ENCODE measurements at regions not wholly inside any gene's neighbourhood (a gene's known extent, or its start where the extent isn't known, plus 50 kb on each side); places are given as distances from the start of the nearest gene placed in this dataset.

DNA sequence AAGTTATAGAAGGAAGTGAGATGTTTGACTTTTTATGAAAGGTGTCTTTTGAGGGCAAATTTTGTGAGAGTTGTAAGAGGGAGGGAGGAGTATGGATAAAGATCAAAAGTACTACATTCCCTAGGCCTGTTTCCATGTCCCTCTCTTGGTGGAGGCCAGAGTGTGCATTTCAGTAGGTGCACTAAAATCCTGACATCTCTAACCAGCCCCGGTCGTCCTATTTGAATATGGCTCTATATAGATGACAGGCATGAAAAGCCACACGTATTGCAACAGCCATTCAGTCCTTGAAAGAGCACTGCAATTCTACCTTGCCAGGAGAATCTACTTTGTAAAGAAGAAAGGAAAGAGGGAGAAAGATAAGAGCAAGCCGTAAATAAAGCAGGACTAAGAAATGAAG lies 510.1 kb downstream of the IRS2 start:
- H4K8ac ChIP-seq (ENCODE audit: low read depth, low read length), result no peak overlapping the region
- H3K27ac ChIP-seq (replicated peaks; ENCODE audit: low read length), result no peak overlapping the region
- no peak overlapping the region for H2AFZ ChIP-seq (ENCODE audit: low read length)
- H3K79me1 ChIP-seq (ENCODE audit: low read depth, low read length), result no peaks in the 10 kb centered on the region
- H2BK5ac ChIP-seq (ENCODE audit: low read length), result no peak overlapping the region
- H2BK15ac ChIP-seq (ENCODE audit: low read length), result no peak overlapping the region
- H3K18ac ChIP-seq (ENCODE audit: low read length), result no peak overlapping the region
- WGBS, 2 donors (ENCODE audit: extremely low coverage in 2 of 2, insufficient read length in 2 of 2, insufficient replicate concordance in 1 of 2), result no CpG with 5 or more reads among the region's 4 CpGs
- no peak overlapping the region for H3K23ac ChIP-seq (ENCODE audit: low read depth, low read length, poor library complexity)
- no peak overlapping the region for H3K4me2 ChIP-seq (ENCODE audit: insufficient read depth, low read length, poor library complexity, severe bottlenecking)
- no peak overlapping the region for H2BK120ac ChIP-seq (ENCODE audit: low read depth, low read length)
- no peaks in the 10 kb centered on the region for H3K27me3 ChIP-seq (ENCODE audit: control insufficient read depth in 3 of 3, insufficient read depth in 3 of 3, low read depth in 1 of 3, low read length in 3 of 3)
- H3K36me3 ChIP-seq (replicated peaks in 1 of 2; ENCODE audit: control insufficient read depth in 2 of 2, insufficient read depth in 2 of 2, low read length in 2 of 2), result no peaks in the 10 kb centered on the region
- no peak overlapping the region for H3K4ac ChIP-seq (ENCODE audit: low read length)
- H3K14ac ChIP-seq (ENCODE audit: low read length), result no peak overlapping the region
- peaks cover 0 to 2% of the 10 kb centered on the region in 2 donors for H3K9me3 ChIP-seq (replicated peaks in 1 of 2; ENCODE audit: control insufficient read depth in 2 of 2, insufficient read depth in 1 of 2, low read depth in 1 of 2, low read length in 2 of 2)
- no peak overlapping the region for H2AK5ac ChIP-seq (ENCODE audit: low read depth, low read length)
- no peak overlapping the region for H3K4me3 ChIP-seq (ENCODE audit: low read length in 2 of 2)
- no peak overlapping the region for H2BK12ac ChIP-seq (ENCODE audit: low read length)
- no peak for DNase-seq (ENCODE audit: low spot score)
- H3K4me1 ChIP-seq (ENCODE audit: control insufficient read depth in 2 of 2, insufficient read depth in 1 of 2, low read depth in 1 of 2, low read length in 2 of 2), result peaks cover 7 to 11% of the 10 kb centered on the region in 2 donors
- H4K91ac ChIP-seq (ENCODE audit: low read depth, low read length, poor library complexity), result no peak overlapping the region
- H3K9ac ChIP-seq (ENCODE audit: low read depth, low read length, poor library complexity), result no peak overlapping the region

- no peak overlapping the region for H3K23ac ChIP-seq (ENCODE audit: low read depth, low read length, poor library complexity)
- H2BK120ac ChIP-seq (ENCODE audit: low read depth, low read length), result no peak overlapping the region
- H3K27me3 ChIP-seq (ENCODE audit: control insufficient read depth in 3 of 3, insufficient read depth in 3 of 3, low read depth in 1 of 3, low read length in 3 of 3), result no peaks in the 10 kb centered on the region
- no peaks in the 10 kb centered on the region for H3K79me1 ChIP-seq (ENCODE audit: low read depth, low read length)
- no peak overlapping the region for H3K4me3 ChIP-seq (ENCODE audit: low read length in 2 of 2)
- H3K9ac ChIP-seq (ENCODE audit: low read depth, low read length, poor library complexity), result no peak overlapping the region
- no peak overlapping the region for H2AFZ ChIP-seq (ENCODE audit: low read length)
- H2BK12ac ChIP-seq (ENCODE audit: low read length), result no peak overlapping the region
- no CpG with 5 or more reads among the region's 5 CpGs for WGBS, 2 donors (ENCODE audit: extremely low coverage in 2 of 2, insufficient read length in 2 of 2, insufficient replicate concordance in 1 of 2)
- peaks cover 0 to 2% of the 10 kb centered on the region in 2 donors for H3K9me3 ChIP-seq (replicated peaks in 1 of 2; ENCODE audit: control insufficient read depth in 2 of 2, insufficient read depth in 1 of 2, low read depth in 1 of 2, low read length in 2 of 2)
- no peak overlapping the region for H2BK15ac ChIP-seq (ENCODE audit: low read length)
- no peak overlapping the region for H2BK5ac ChIP-seq (ENCODE audit: low read length)
- H3K36me3 ChIP-seq (replicated peaks in 1 of 2; ENCODE audit: control insufficient read depth in 2 of 2, insufficient read depth in 2 of 2, low read length in 2 of 2), result no peaks in the 10 kb centered on the region
- DNase-seq (ENCODE audit: low spot score), result no peak
- H3K14ac ChIP-seq (ENCODE audit: low read length), result no peak overlapping the region
- no peak overlapping the region for H2AK5ac ChIP-seq (ENCODE audit: low read depth, low read length)
- H3K18ac ChIP-seq (ENCODE audit: low read length), result no peak overlapping the region
- H3K27ac ChIP-seq (replicated peaks; ENCODE audit: low read length), result peak overlapping the region; percentile 70
- peaks cover 7 to 13% of the 10 kb centered on the region in 2 donors for H3K4me1 ChIP-seq (ENCODE audit: control insufficient read depth in 2 of 2, insufficient read depth in 1 of 2, low read depth in 1 of 2, low read length in 2 of 2)
- no peak overlapping the region for H4K8ac ChIP-seq (ENCODE audit: low read depth, low read length)
- H3K4ac ChIP-seq (ENCODE audit: low read length), result no peak overlapping the region
- H3K4me2 ChIP-seq (ENCODE audit: insufficient read depth, low read length, poor library complexity, severe bottlenecking), result no peak overlapping the region
- H4K91ac ChIP-seq (ENCODE audit: low read depth, low read length, poor library complexity), result no peak overlapping the region
These were observed 510.5 kb downstream of the IRS2 start for GRCh38 chr13:109275852-109276251.

GRCh38 chr13:109275139-109275745 lies 511.1 kb downstream of the IRS2 start:
- Histone ChIP-seq H2BK5ac (ENCODE audit: low read length) (no peak overlapping the region), H2BK12ac (ENCODE audit: low read length) (no peak overlapping the region), H3K4me2 (ENCODE audit: insufficient read depth, low read length, poor library complexity, severe bottlenecking) (no peak overlapping the region), H3K23ac (ENCODE audit: low read depth, low read length, poor library complexity) (no peak overlapping the region), H2AFZ (ENCODE audit: low read length) (no peak overlapping the region), H3K9me3 (replicated peaks in 1 of 2; ENCODE audit: control insufficient read depth in 2 of 2, insufficient read depth in 1 of 2, low read depth in 1 of 2, low read length in 2 of 2) (peaks cover 0 to 2% of the 10 kb centered on the region in 2 donors), H3K4me1 (ENCODE audit: control insufficient read depth in 2 of 2, insufficient read depth in 1 of 2, low read depth in 1 of 2, low read length in 2 of 2) (peaks cover 7 to 13% of the 10 kb centered on the region in 2 donors), H2BK15ac (ENCODE audit: low read length) (no peak overlapping the region), H3K4me3 (ENCODE audit: low read length in 2 of 2) (no peak overlapping the region), H3K27me3 (ENCODE audit: control insufficient read depth in 3 of 3, insufficient read depth in 3 of 3, low read depth in 1 of 3, low read length in 3 of 3) (no peaks in the 10 kb centered on the region), H3K4ac (ENCODE audit: low read length) (no peak overlapping the region), H4K8ac (ENCODE audit: low read depth, low read length) (no peak overlapping the region), H4K91ac (ENCODE audit: low read depth, low read length, poor library complexity) (no peak overlapping the region), H2BK120ac (ENCODE audit: low read depth, low read length) (no peak overlapping the region), H3K14ac (ENCODE audit: low read length) (no peak overlapping the region), H3K27ac (replicated peaks; ENCODE audit: low read length) (peak overlapping the region; percentile 70), H3K18ac (ENCODE audit: low read length) (no peak overlapping the region), H3K9ac (ENCODE audit: low read depth, low read length, poor library complexity) (no peak overlapping the region), H2AK5ac (ENCODE audit: low read depth, low read length) (no peak overlapping the region), H3K79me1 (ENCODE audit: low read depth, low read length) (no peaks in the 10 kb centered on the region), H3K36me3 (replicated peaks in 1 of 2; ENCODE audit: control insufficient read depth in 2 of 2, insufficient read depth in 2 of 2, low read length in 2 of 2) (no peaks in the 10 kb centered on the region)
- DNase-seq (ENCODE audit: low spot score), result no peak
- WGBS, 2 donors (ENCODE audit: extremely low coverage in 2 of 2, insufficient read length in 2 of 2, insufficient replicate concordance in 1 of 2), result no CpG with 5 or more reads among the region's 11 CpGs

GRCh38 chr13:109274188-109274821 lies 512.1 kb downstream of the IRS2 start:
- Histone ChIP-seq H3K4ac (ENCODE audit: low read length) (no peak overlapping the region), H2BK120ac (ENCODE audit: low read depth, low read length) (no peak overlapping the region), H3K4me3 (ENCODE audit: low read length in 2 of 2) (no peak overlapping the region), H3K4me2 (ENCODE audit: insufficient read depth, low read length, poor library complexity, severe bottlenecking) (no peak overlapping the region), H3K9me3 (replicated peaks in 1 of 2; ENCODE audit: control insufficient read depth in 2 of 2, insufficient read depth in 1 of 2, low read depth in 1 of 2, low read length in 2 of 2) (peaks cover 0 to 2% of the 10 kb centered on the region in 2 donors), H3K36me3 (replicated peaks in 1 of 2; ENCODE audit: control insufficient read depth in 2 of 2, insufficient read depth in 2 of 2, low read length in 2 of 2) (no peaks in the 10 kb centered on the region), H3K79me1 (ENCODE audit: low read depth, low read length) (no peaks in the 10 kb centered on the region), H2BK12ac (ENCODE audit: low read length) (no peak overlapping the region), H3K14ac (ENCODE audit: low read length) (no peak overlapping the region), H3K23ac (ENCODE audit: low read depth, low read length, poor library complexity) (no peak overlapping the region), H3K9ac (ENCODE audit: low read depth, low read length, poor library complexity) (no peak overlapping the region), H3K27me3 (ENCODE audit: control insufficient read depth in 3 of 3, insufficient read depth in 3 of 3, low read depth in 1 of 3, low read length in 3 of 3) (no peaks in the 10 kb centered on the region), H3K4me1 (ENCODE audit: control insufficient read depth in 2 of 2, insufficient read depth in 1 of 2, low read depth in 1 of 2, low read length in 2 of 2) (peaks cover 7 to 13% of the 10 kb centered on the region in 2 donors), H2AK5ac (ENCODE audit: low read depth, low read length) (no peak overlapping the region), H2BK5ac (ENCODE audit: low read length) (no peak overlapping the region), H3K27ac (replicated peaks; ENCODE audit: low read length) (peak overlapping the region; percentile 70), H2BK15ac (ENCODE audit: low read length) (no peak overlapping the region), H2AFZ (ENCODE audit: low read length) (peak overlapping the region; percentile 10), H3K18ac (ENCODE audit: low read length) (no peak overlapping the region), H4K91ac (ENCODE audit: low read depth, low read length, poor library complexity) (no peak overlapping the region), H4K8ac (ENCODE audit: low read depth, low read length) (no peak overlapping the region)
- peak; percentile 82 for DNase-seq (ENCODE audit: low spot score)
- WGBS, 2 donors (ENCODE audit: extremely low coverage in 2 of 2, insufficient read length in 2 of 2, insufficient replicate concordance in 1 of 2), result no CpG with 5 or more reads among the region's 5 CpGs

Measured in neuronal stem cell (in vitro differentiated cells).